GM18870 (cell line): ENCODE measurements at regions not wholly inside any gene's neighbourhood (a gene's known extent, or its start where the extent isn't known, plus 50 kb on each side); places are given as distances from the start of the nearest gene placed in this dataset.

Experiments used
- ATAC-seq: cut with Tn5 transposase; IDR thresholded peaks from one replicate; pipeline ENCODE4 v1.9.1; 2021; ENCODE audit warnings: moderate library complexity; ENCODE audit not compliant: unreplicated experiment

- no peak for ATAC-seq
Measured at GRCh38 chr17:71302721-71303549, 817.9 kb upstream of the SOX9 start.

GRCh38 chr17:71304498-71305158, 816.2 kb upstream of the SOX9 start:
- no peak for ATAC-seq

GRCh38 chr17:71313866-71314265, 807.0 kb upstream of the SOX9 start:
- ATAC-seq = no peak

GRCh38 chr17:71315568-71315967, 805.3 kb upstream of the SOX9 start:
- ATAC-seq = no peak

- ATAC-seq = no peak
Measured at GRCh38 chr17:71316176-71316897, 804.5 kb upstream of the SOX9 start.

GRCh38 chr17:71320009-71320796, 800.6 kb upstream of the SOX9 start:
- no peak for ATAC-seq

- ATAC-seq = no peak
Measured at GRCh38 chr17:71325117-71325516, 795.7 kb upstream of the SOX9 start.

- no peak for ATAC-seq
Measured at GRCh38 chr17:71325886-71326285, 794.9 kb upstream of the SOX9 start.

GRCh38 chr17:71327376-71328059, 793.3 kb upstream of the SOX9 start:
- ATAC-seq = no peak

GRCh38 chr17:71329310-71330098, 791.3 kb upstream of the SOX9 start:
- no peak for ATAC-seq

GRCh38 chr17:71330099-71330375, 790.8 kb upstream of the SOX9 start:
- no peak for ATAC-seq

- ATAC-seq = no peak
Measured at GRCh38 chr17:71331754-71332325, 789.0 kb upstream of the SOX9 start.

GRCh38 chr17:71334048-71334751, 786.6 kb upstream of the SOX9 start:
- ATAC-seq = no peak

- no peak for ATAC-seq
Measured at GRCh38 chr17:71335212-71335611, 785.6 kb upstream of the SOX9 start.

- no peak for ATAC-seq
Measured at GRCh38 chr17:71337938-71338337, 782.9 kb upstream of the SOX9 start.

- ATAC-seq = no peak
Measured at GRCh38 chr17:71338396-71338795, 782.4 kb upstream of the SOX9 start.

- no peak for ATAC-seq
Measured at GRCh38 chr17:71339206-71339605, 781.6 kb upstream of the SOX9 start.

- ATAC-seq = no peak
Measured at GRCh38 chr17:71342737-71343136, 778.1 kb upstream of the SOX9 start.
